MG63 (cell line): ENCODE measurements at regions not wholly inside any gene's neighbourhood (a gene's known extent, or its start where the extent isn't known, plus 50 kb on each side); places are given as distances from the start of the nearest gene placed in this dataset.
"Not testable (repeated sequence)": the region's sequence is repeated elsewhere in the genome, so short reads cannot be mapped to it uniquely, and the experiment has no call there.

ENCODE experiments used
- DNase-seq: peaks from one replicate; pipeline ENCODE4 v3.0.0-alpha.2; 2020
- H3K27me3 ChIP-seq: fragments of 250-450 bp; sonication (Bioruptor Pico); 2 replicates; pipeline ENCODE4 v1.5.1; 2020; ENCODE audit warnings: mild to moderate bottlenecking, moderate library complexity
- H3K36me3 ChIP-seq: fragments of 250-450 bp; sonication (Bioruptor Pico); 2 replicates; pipeline ENCODE4 v1.5.1; 2020; ENCODE audit warnings: mild to moderate bottlenecking, moderate library complexity
- H3K4me3 ChIP-seq: fragments of 250-450 bp; sonication (Bioruptor Pico); 2 replicates; pipeline ENCODE4 v1.5.1; 2020; ENCODE audit warnings: mild to moderate bottlenecking, moderate library complexity
- H3K9me3 ChIP-seq: fragments of 250-450 bp; sonication (Bioruptor Pico); 2 replicates; pipeline ENCODE4 v1.5.1; 2020; ENCODE audit warnings: mild to moderate bottlenecking, moderate library complexity

- no peaks in the 10 kb centered on the region for H3K9me3 ChIP-seq
- no peak overlapping the region for H3K4me3 ChIP-seq
- H3K36me3 ChIP-seq = no peaks in the 10 kb centered on the region
- 0 out of 2 replicates have a peak, but pooled peaks cover 2% of the 10 kb centered on the region for H3K27me3 ChIP-seq
- DNase-seq = no peak
Measured at GRCh38 chr17:26731005-26731921, 562.7 kb upstream of the WSB1 start.

- H3K36me3 ChIP-seq, H3K9me3 ChIP-seq, DNase-seq, H3K27me3 ChIP-seq, H3K4me3 ChIP-seq: not testable (repeated sequence)
Measured at GRCh38 chr17:26731926-26732325, 562.0 kb upstream of the WSB1 start.

GRCh38 chr17:26734775-26735174, 559.1 kb upstream of the WSB1 start:
- H3K36me3 ChIP-seq, DNase-seq, H3K9me3 ChIP-seq, H3K4me3 ChIP-seq, H3K27me3 ChIP-seq: not testable (repeated sequence)

GRCh38 chr17:26735977-26736376, 557.9 kb upstream of the WSB1 start:
- not testable (repeated sequence) for H3K27me3 ChIP-seq, H3K36me3 ChIP-seq, H3K4me3 ChIP-seq, DNase-seq, H3K9me3 ChIP-seq

- Histone ChIP-seq H3K4me3 (no peak overlapping the region), H3K36me3 (no peaks in the 10 kb centered on the region), H3K27me3 (no peaks in the 10 kb centered on the region), H3K9me3 (no peaks in the 10 kb centered on the region)
- no peak for DNase-seq
Measured at GRCh38 chr17:26765860-26766709, 527.8 kb upstream of the WSB1 start.

GRCh38 chr17:26766743-26767142, 527.2 kb upstream of the WSB1 start:
- H3K27me3 ChIP-seq = no peaks in the 10 kb centered on the region
- no peak overlapping the region for H3K4me3 ChIP-seq
- no peak for DNase-seq
- no peaks in the 10 kb centered on the region for H3K9me3 ChIP-seq
- no peaks in the 10 kb centered on the region for H3K36me3 ChIP-seq

GRCh38 chr17:26773189-26774188, 520.4 kb upstream of the WSB1 start:
- Histone ChIP-seq H3K4me3 (no peak overlapping the region), H3K36me3 (no peaks in the 10 kb centered on the region), H3K27me3 (no peaks in the 10 kb centered on the region), H3K9me3 (no peaks in the 10 kb centered on the region)
- no peak for DNase-seq

- H3K27me3 ChIP-seq = no peaks in the 10 kb centered on the region
- H3K9me3 ChIP-seq = no peaks in the 10 kb centered on the region
- no peaks in the 10 kb centered on the region for H3K36me3 ChIP-seq
- no peak overlapping the region for H3K4me3 ChIP-seq
- DNase-seq = no peak
Measured at GRCh38 chr17:26774291-26775218, 519.4 kb upstream of the WSB1 start.

- Histone ChIP-seq H3K4me3 (no peak overlapping the region), H3K36me3 (no peaks in the 10 kb centered on the region), H3K27me3 (no peaks in the 10 kb centered on the region), H3K9me3 (no peaks in the 10 kb centered on the region)
- no peak for DNase-seq
Measured at GRCh38 chr17:26775219-26775822, 518.6 kb upstream of the WSB1 start.

- H3K36me3 ChIP-seq, H3K27me3 ChIP-seq, H3K4me3 ChIP-seq, DNase-seq, H3K9me3 ChIP-seq: not testable (repeated sequence)
Measured at GRCh38 chr17:26780187-26780814, 513.6 kb upstream of the WSB1 start.

GRCh38 chr17:26782153-26782552, 511.8 kb upstream of the WSB1 start:
- no peak for DNase-seq
- H3K27me3 ChIP-seq = no peaks in the 10 kb centered on the region
- H3K4me3 ChIP-seq = no peak overlapping the region
- H3K36me3 ChIP-seq = no peaks in the 10 kb centered on the region
- peaks cover 17% of the 10 kb centered on the region for H3K9me3 ChIP-seq

GRCh38 chr17:26792486-26792885, 501.4 kb upstream of the WSB1 start:
- H3K36me3 ChIP-seq = no peaks in the 10 kb centered on the region
- no peak overlapping the region for H3K4me3 ChIP-seq
- no peaks in the 10 kb centered on the region for H3K27me3 ChIP-seq
- peaks cover 43% of the 10 kb centered on the region for H3K9me3 ChIP-seq
- no peak for DNase-seq

GRCh38 chr17:26807024-26807423, 486.9 kb upstream of the WSB1 start:
- Histone ChIP-seq H3K9me3 (peaks cover 46% of the 10 kb centered on the region), H3K4me3 (no peak overlapping the region)

GRCh38 chr17:26809033-26809432, 484.9 kb upstream of the WSB1 start:
- Histone ChIP-seq H3K27me3 (no peaks in the 10 kb centered on the region), H3K36me3 (no peaks in the 10 kb centered on the region), H3K4me3 (no peak overlapping the region), H3K9me3 (peaks cover 40% of the 10 kb centered on the region)
- no peak for DNase-seq

More at GRCh38 chr17:26807024-26807423, 486.9 kb upstream of the WSB1 start:
- no peaks in the 10 kb centered on the region for H3K36me3 ChIP-seq
- DNase-seq = no peak
- H3K27me3 ChIP-seq = no peaks in the 10 kb centered on the region

- Histone ChIP-seq H3K9me3 (peaks cover 53% of the 10 kb centered on the region), H3K4me3 (no peak overlapping the region)
- no peak for DNase-seq
Measured at GRCh38 chr17:26818736-26819135, 475.2 kb upstream of the WSB1 start.

More at GRCh38 chr17:26818736-26819135, 475.2 kb upstream of the WSB1 start:
- H3K27me3 ChIP-seq = no peaks in the 10 kb centered on the region
- H3K36me3 ChIP-seq = no peaks in the 10 kb centered on the region
